Transverse colon (tissue), 4 donors: ENCODE measurements at regions not wholly inside any gene's neighbourhood (a gene's known extent, or its start where the extent isn't known, plus 50 kb on each side); places are given as distances from the start of the nearest gene placed in this dataset.

ENCODE experiments used
- DNase-seq: peaks from one replicate; pipeline ENCODE4 v3.0.0-alpha.2; 2019
- H3K27ac ChIP-seq, 4 donors: fragments of 200-600 bp; sonication (generic); 2 replicates each; pipeline ENCODE4 v1.5.1; 2016 to 2018; ENCODE audit warnings: inconsistent platforms in 4 of 4
- H3K27me3 ChIP-seq: fragments of 200-600 bp; sonication (generic); 2 replicates; pipeline ENCODE4 v1.5.1; 2017; ENCODE audit warnings: inconsistent platforms
- H3K36me3 ChIP-seq, 4 donors: fragments of 200-600 bp; sonication (generic); 2 replicates each; pipeline ENCODE4 v1.5.1; 2017 to 2019; ENCODE audit warnings: inconsistent platforms in 4 of 4
- H3K4me1 ChIP-seq, 4 donors: fragments of 200-600 bp; sonication (generic); 2 replicates each; pipeline ENCODE4 v1.5.1; 2017 to 2020; ENCODE audit warnings: inconsistent platforms in 4 of 4
- H3K4me3 ChIP-seq, 4 donors: fragments of 200-600 bp; sonication (generic); 1 replicate in 1 of 4; 2 replicates in 3 of 4; pipeline versions ENCODE4 v1.5.1 to v1.6.1; 2017 to 2019; ENCODE audit warnings: inconsistent platforms in 4 of 4
- H3K9me3 ChIP-seq, 2 donors: fragments of 200-600 bp; sonication (generic); 2 replicates each; pipeline ENCODE4 v1.5.1; 2017 to 2019; ENCODE audit warnings: inconsistent platforms in 2 of 2
- CTCF ChIP-seq, 5 experiments: fragments of 200-600 bp in 3 of 5; fragments of 450-650 bp in 2 of 5; sonication (generic) in 3 of 5; IDR thresholded peaks; 1 replicate in 2 of 5; 2 replicates in 3 of 5; pipeline ENCODE4 v1.5.1; 2016 to 2017; ENCODE audit warnings: antibody characterized with exemption in 5 of 5, inconsistent platforms in 3 of 5, mild to moderate bottlenecking in 2 of 5, moderate library complexity in 1 of 5
- EP300 ChIP-seq: sonication (generic); formaldehyde crosslinking; IDR thresholded peaks from one replicate; pipeline ENCODE4 v1.6.1; 2017; ENCODE audit warnings: antibody characterized with exemption, low read depth
- POLR2A ChIP-seq: fragments of 450-650 bp; IDR thresholded peaks from one replicate; pipeline ENCODE4 v1.6.1; 2016; ENCODE audit warnings: antibody characterized with exemption, mild to moderate bottlenecking, moderate library complexity
- POLR2AphosphoS5 ChIP-seq, 3 donors: sonication (generic); formaldehyde crosslinking; IDR thresholded peaks; one replicate each; pipeline ENCODE4 v1.6.1; 2016; ENCODE audit warnings: antibody characterized with exemption in 3 of 3
- WGBS, 2 donors: methylation state at CpG; one replicate each; pipeline ENCODE4 v1.1.5; 2018; ENCODE audit warnings: low coverage in 1 of 2; 5-methylcytosine and 5-hydroxymethylcytosine counted together
- in situ Hi-C, 4 donors: fragments of 200-750 bp; cut with MboI; loops; one replicate each; pipeline versions ENCODE4 v1.15.0 to v1.15.1; 2017; ENCODE audit warnings: low sequenced_read_pairs in 3 of 4, low pct_ligation_motif_present in 1 of 4, low pct_unique_long_range_greater_than_20kb in 1 of 4
- intact Hi-C: fragments of 100-400 bp; cut with DNase I; formaldehyde crosslinking; loops from one replicate; pipeline ENCODE4 v1.15.1; 2023; ENCODE audit warnings: low total_unique reads

DNA sequence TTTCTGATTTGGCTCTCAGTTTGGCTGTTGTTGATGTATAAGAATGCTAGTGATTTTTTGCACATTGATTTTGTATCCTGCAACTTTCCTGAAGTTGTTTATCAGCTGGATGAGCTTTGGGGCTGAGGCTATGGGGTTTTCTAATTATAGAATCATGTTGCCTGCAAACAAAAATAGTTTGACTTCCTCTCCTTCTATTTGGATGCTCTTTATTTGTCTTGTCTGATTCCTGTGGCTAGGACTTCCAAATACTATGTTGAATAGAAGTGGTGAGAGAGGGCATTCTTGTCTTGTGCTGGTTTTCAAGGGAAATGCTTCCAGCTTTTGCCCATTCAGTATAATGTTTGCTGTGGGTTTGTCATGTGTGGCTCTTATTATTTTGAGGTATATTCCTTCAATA lies 734.7 kb upstream of the FAM241A start:
- Histone ChIP-seq H3K27ac (no peak overlapping the region), H3K4me3 (no peak overlapping the region), H3K9me3 (no peaks in the 10 kb centered on the region), H3K27me3 (no peaks in the 10 kb centered on the region), H3K36me3 (no peaks in the 10 kb centered on the region), H3K4me1 (no peaks in the 10 kb centered on the region)
- in situ Hi-C loops: no loop called here
- TF ChIP-seq POLR2AphosphoS5 (IDR thresholded peaks at IDR 0.05) (no peak), POLR2A (no peak), CTCF (IDR thresholded peaks at IDR 0.05) (no peak), EP300 (no peak)
- intact Hi-C loops: no loop called here
- DNase-seq: no peak

DNA sequence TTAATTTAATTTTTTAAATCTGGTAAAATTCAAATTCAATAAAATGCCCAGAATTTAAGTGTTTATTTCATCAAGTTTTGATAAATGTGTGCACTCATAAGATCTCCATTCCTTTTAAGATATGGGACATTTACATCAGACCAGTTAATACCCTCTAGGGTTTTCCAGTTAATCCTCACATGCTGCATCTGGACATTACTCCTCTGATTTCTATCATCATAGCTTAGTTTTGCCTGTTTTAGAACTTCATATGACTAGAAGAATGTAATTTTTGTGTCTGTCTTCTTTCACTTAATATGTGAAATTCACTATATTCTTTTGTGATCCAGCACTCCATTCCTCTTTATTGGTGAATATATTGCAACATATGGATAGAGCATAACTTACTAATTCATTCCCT lies 727.7 kb upstream of the FAM241A start:
- intact Hi-C loops (no loop called here), in situ Hi-C loops (no loop called here)
- H3K36me3 ChIP-seq: no peaks in the 10 kb centered on the region
- DNase-seq: no peak
- TF ChIP-seq CTCF (IDR thresholded peaks at IDR 0.05): no peak
- no peak for TF ChIP-seq EP300
- TF ChIP-seq POLR2A: no peak
- TF ChIP-seq POLR2AphosphoS5 (IDR thresholded peaks at IDR 0.05): no peak
- H3K9me3 ChIP-seq: no peaks in the 10 kb centered on the region
- H3K4me1 ChIP-seq: no peaks in the 10 kb centered on the region
- no peak overlapping the region for H3K4me3 ChIP-seq
- no peaks in the 10 kb centered on the region for H3K27me3 ChIP-seq
- no peak overlapping the region for H3K27ac ChIP-seq

GRCh38 chr4:111433441-111433840 lies 711.8 kb upstream of the FAM241A start:
- no peak for DNase-seq
- peak overlapping the region in 1 of 4 donors; percentile 64 for H3K27ac ChIP-seq
- no peaks in the 10 kb centered on the region for H3K36me3 ChIP-seq
- peaks cover 0 to 22% (median 9%) of the 10 kb centered on the region in 4 donors for H3K4me1 ChIP-seq
- in situ Hi-C loops (no loop called here), intact Hi-C loops (no loop called here)
- TF ChIP-seq CTCF (IDR thresholded peaks at IDR 0.05) (no peak), EP300 (no peak), POLR2A (no peak), POLR2AphosphoS5 (IDR thresholded peaks at IDR 0.05) (no peak)
- H3K9me3 ChIP-seq: peaks cover 3 to 6% of the 10 kb centered on the region in 2 donors
- H3K27me3 ChIP-seq: no peaks in the 10 kb centered on the region
- 67 to 75% methylated on average over 2 of the region's 2 CpGs for WGBS, 2 donors
- H3K4me3 ChIP-seq: no peak overlapping the region

- Histone ChIP-seq H3K9me3 (peaks cover 3 to 6% of the 10 kb centered on the region in 2 donors), H3K4me3 (no peak overlapping the region), H3K27ac (peak overlapping the region in 3 of 4 donors; percentile 58 to 67 (median 64)), H3K27me3 (no peaks in the 10 kb centered on the region), H3K36me3 (no peaks in the 10 kb centered on the region), H3K4me1 (peaks cover 0 to 22% (median 9%) of the 10 kb centered on the region in 4 donors)
- WGBS, 2 donors: 44 to 47% methylated on average over 7 of the region's 7 CpGs
- in situ Hi-C loops (no loop called here), intact Hi-C loops (no loop called here)
- peak; percentile 71 for DNase-seq
- TF ChIP-seq POLR2A (no peak), EP300 (no peak), POLR2AphosphoS5 (IDR thresholded peaks at IDR 0.05) (no peak), CTCF (IDR thresholded peaks at IDR 0.05) (no peak)
These were observed 710.7 kb upstream of the FAM241A start for GRCh38 chr4:111434586-111434985.
